HCT116 (cell line): ENCODE measurements at regions not wholly inside any gene's neighbourhood (a gene's known extent, or its start where the extent isn't known, plus 50 kb on each side); places are given as distances from the start of the nearest gene placed in this dataset.

ENCODE experiments used
- ATAC-seq: fragments of 200-7000 bp; cut with Tn5 transposase; 2 replicates; pipeline ENCODE4 v1.9.1; 2020; ENCODE audit warnings: mild to moderate bottlenecking, moderate library complexity
- BruUV-seq: library from RNA; stranded (reverse); fragments of 400-500 nt; replicated peaks from 2 replicates; lab custom pipeline; 2021; lab: Mats Ljungman, UMichigan
- CTCF ChIA-PET: fragments of 300-600 bp; sonication (Branson Sonifier 250); formaldehyde crosslinking; loops from one replicate; lab custom pipeline; 2021; ENCODE audit warnings: antibody characterized with exemption; lab: Charles Lee
- POLR2A ChIA-PET: fragments of 300-600, 350-600 bp; sonication (Branson Sonifier 250); formaldehyde crosslinking; loops from one replicate; lab custom pipeline; 2021; ENCODE audit warnings: antibody characterized with exemption; lab: Charles Lee
- RAD21 ChIA-PET, 2 experiments: fragments of 300-600 bp; sonication (Branson Sonifier 250); formaldehyde crosslinking; loops; one replicate each; lab custom pipeline; 2023; ENCODE audit warnings: low total read pairs in 2 of 2; ENCODE audit not compliant: uncharacterized antibody in 2 of 2, unreplicated experiment in 2 of 2, low non-redundant PET in 1 of 2; lab: Charles Lee
- DNase-seq: peaks from one replicate; pipeline ENCODE4 v3.0.0-alpha.2; 2010; ENCODE audit warnings: low read depth, low spot score
- H2AFZ ChIP-seq: fragments of 200-600 bp; shearing (Covaris generic), sonication (generic); 2 replicates; pipeline ENCODE4 v1.6.1; 2017; ENCODE audit warnings: low read depth, mixed run types, mixed read lengths, antibody characterized with exemption, low read length; ENCODE audit not compliant: poor library complexity, severe bottlenecking
- H3K27ac ChIP-seq: 2 replicates; pipeline ENCODE4 v1.5.1; 2012; ENCODE audit warnings: low read depth, low read length
- H3K27me3 ChIP-seq: fragments of 200-600 bp; sonication (generic); 2 replicates; pipeline ENCODE4 v1.6.1; 2016; ENCODE audit warnings: mixed run types, low read length, mixed read lengths; ENCODE audit not compliant: insufficient read depth
- H3K36me3 ChIP-seq, 2 experiments: fragments of 200-500 bp in 1 of 2; fragments of 200-600 bp in 1 of 2; sonication (Bioruptor generic) in 1 of 2; sonication (generic) in 1 of 2; 2 replicates each; pipeline versions ENCODE4 v1.5.1 to v1.6.1; 2014 to 2016; ENCODE audit warnings: low read length in 2 of 2, inconsistent platforms in 1 of 2, mixed read lengths in 1 of 2, mixed run types in 1 of 2; ENCODE audit not compliant: insufficient read depth in 2 of 2, control insufficient read depth in 1 of 2
- H3K4me1 ChIP-seq, 2 experiments: fragments of 200-600 bp in 1 of 2; sonication (generic) in 1 of 2; 2 replicates each; pipeline versions ENCODE4 v1.5.1 to v1.6.1; 2012 to 2017; ENCODE audit warnings: low read length in 2 of 2, inconsistent platforms in 1 of 2, mild to moderate bottlenecking in 1 of 2, mixed read lengths in 1 of 2, mixed run types in 1 of 2, moderate library complexity in 1 of 2; ENCODE audit not compliant: insufficient read depth in 2 of 2, control insufficient read depth in 1 of 2
- H3K4me2 ChIP-seq: fragments of 200-600 bp; sonication (generic); 2 replicates; pipeline ENCODE4 v1.6.1; 2017; ENCODE audit warnings: mixed run types, low read length, mixed read lengths
- H3K4me3 ChIP-seq, 2 experiments: fragments of 200-600 bp in 1 of 2; sonication (generic) in 1 of 2; replicated peaks in 1 of 2; 2 replicates each; pipeline ENCODE4 v1.5.1; 2011 to 2016; ENCODE audit warnings: low read length in 2 of 2, control low read depth in 1 of 2, low read depth in 1 of 2, mild to moderate bottlenecking in 1 of 2, mixed read lengths in 1 of 2, mixed run types in 1 of 2
- H3K79me2 ChIP-seq: fragments of 200-600 bp; sonication (generic); 2 replicates; pipeline ENCODE4 v1.6.1; 2017; ENCODE audit warnings: mild to moderate bottlenecking, mixed run types, low read length, moderate library complexity, mixed read lengths; ENCODE audit not compliant: insufficient read depth
- H3K9ac ChIP-seq: fragments of 200-600 bp; sonication (generic); 2 replicates; pipeline ENCODE4 v1.6.1; 2016; ENCODE audit warnings: low read length, mixed read lengths
- H3K9me2 ChIP-seq: fragments of 200-600 bp; sonication (generic), shearing (Covaris generic); 2 replicates; pipeline ENCODE4 v1.6.1; 2017; ENCODE audit warnings: mixed run types, mild to moderate bottlenecking, moderate library complexity; ENCODE audit not compliant: insufficient read depth
- H3K9me3 ChIP-seq, 2 experiments: fragments of 200-500 bp in 1 of 2; fragments of 200-600 bp in 1 of 2; sonication (Bioruptor generic) in 1 of 2; sonication (generic) in 1 of 2; 2 replicates each; pipeline ENCODE4 v1.6.1; 2014 to 2017; ENCODE audit warnings: low read length in 2 of 2, mixed read lengths in 2 of 2, inconsistent platforms in 1 of 2, low read depth in 1 of 2, mild to moderate bottlenecking in 1 of 2, mixed run types in 1 of 2, moderate library complexity in 1 of 2; ENCODE audit not compliant: control insufficient read depth in 1 of 2, insufficient read depth in 1 of 2
- H4K20me1 ChIP-seq: fragments of 200-600 bp; sonication (generic), shearing (Covaris generic); 2 replicates; pipeline ENCODE4 v1.6.1; 2017; ENCODE audit warnings: mixed run types, mild to moderate bottlenecking, moderate library complexity; ENCODE audit not compliant: insufficient read depth
- EZH2phosphoT487 ChIP-seq: fragments of 200-600 bp; IDR thresholded peaks from 2 replicates; pipeline ENCODE4 v1.6.1; 2018; ENCODE audit warnings: antibody characterized with exemption, borderline replicate concordance
- POLR2AphosphoS5 ChIP-seq: IDR thresholded peaks from 2 replicates; pipeline ENCODE4 v1.6.1; 2011; ENCODE audit warnings: mild to moderate bottlenecking, low read depth, low read length, moderate library complexity
- RAD21 ChIP-seq: IDR thresholded peaks from 2 replicates; pipeline ENCODE4 v1.6.1; 2012; ENCODE audit warnings: low read depth, mild to moderate bottlenecking
- intact Hi-C: fragments of 100-400 bp; cut with micrococcal nuclease; formaldehyde crosslinking; loops from 2 replicates; pipeline ENCODE4 v1.10.0; 2022
- TF ChIP-seq, protein P1 (sequence below): IDR thresholded peaks from 2 replicates; pipeline ENCODE4 v1.6.1; 2011; ENCODE audit warnings: mild to moderate bottlenecking, low read length, moderate library complexity; ENCODE audit not compliant: insufficient replicate concordance; ENCODE audit errors: extremely low read depth

DNA sequence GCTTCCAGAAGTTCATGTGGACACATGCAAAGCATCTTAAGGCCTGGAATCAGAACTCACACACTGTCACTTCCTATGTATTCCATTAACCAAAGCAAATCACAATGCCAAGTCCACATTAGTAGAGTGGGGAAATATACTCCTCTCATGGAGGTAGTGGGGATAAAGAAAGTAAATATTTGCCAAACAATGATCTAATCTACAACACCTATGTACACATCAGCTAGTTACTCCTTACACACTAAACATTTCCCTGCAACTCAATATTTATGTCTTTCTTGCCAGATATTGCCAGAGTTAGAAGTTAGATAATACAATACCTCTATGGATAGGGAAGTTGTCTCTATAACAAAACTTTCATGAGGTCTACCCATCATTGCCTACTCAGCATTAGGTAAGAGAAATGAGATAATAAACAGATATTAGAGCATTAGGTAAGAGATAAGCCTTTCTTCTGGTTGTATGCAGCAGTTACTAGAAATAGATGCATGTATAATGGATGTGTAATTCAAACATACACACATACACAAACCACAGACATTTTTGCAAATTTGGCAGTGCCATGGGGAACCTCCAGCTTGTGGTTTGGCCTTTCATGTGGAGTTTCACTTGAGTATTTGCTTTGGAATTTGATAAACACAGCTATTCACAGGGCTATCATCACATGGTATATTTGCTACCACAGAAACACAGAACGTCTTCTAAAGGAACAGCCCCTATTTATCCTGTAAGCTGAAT is 196.5 kb downstream of the TLE1 start:
- H3K9me3 ChIP-seq, result no peaks in the 10 kb centered on the region
- no peak overlapping the region for H3K27ac ChIP-seq
- no peaks in the 10 kb centered on the region for H4K20me1 ChIP-seq
- no peak overlapping the region for H3K4me2 ChIP-seq
- ChIA-PET POLR2A (no interaction called here), RAD21 (no interaction called here), CTCF (no interaction called here)
- no peaks in the 10 kb centered on the region for H3K27me3 ChIP-seq
- no TSS peak for BruUV-seq
- H3K9me2 ChIP-seq, result no peaks in the 10 kb centered on the region
- TF ChIP-seq EZH2phosphoT487, result no peak
- TF ChIP-seq, protein P1, sequence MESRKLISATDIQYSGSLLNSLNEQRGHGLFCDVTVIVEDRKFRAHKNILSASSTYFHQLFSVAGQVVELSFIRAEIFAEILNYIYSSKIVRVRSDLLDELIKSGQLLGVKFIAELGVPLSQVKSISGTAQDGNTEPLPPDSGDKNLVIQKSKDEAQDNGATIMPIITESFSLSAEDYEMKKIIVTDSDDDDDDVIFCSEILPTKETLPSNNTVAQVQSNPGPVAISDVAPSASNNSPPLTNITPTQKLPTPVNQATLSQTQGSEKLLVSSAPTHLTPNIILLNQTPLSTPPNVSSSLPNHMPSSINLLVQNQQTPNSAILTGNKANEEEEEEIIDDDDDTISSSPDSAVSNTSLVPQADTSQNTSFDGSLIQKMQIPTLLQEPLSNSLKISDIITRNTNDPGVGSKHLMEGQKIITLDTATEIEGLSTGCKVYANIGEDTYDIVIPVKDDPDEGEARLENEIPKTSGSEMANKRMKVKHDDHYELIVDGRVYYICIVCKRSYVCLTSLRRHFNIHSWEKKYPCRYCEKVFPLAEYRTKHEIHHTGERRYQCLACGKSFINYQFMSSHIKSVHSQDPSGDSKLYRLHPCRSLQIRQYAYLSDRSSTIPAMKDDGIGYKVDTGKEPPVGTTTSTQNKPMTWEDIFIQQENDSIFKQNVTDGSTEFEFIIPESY, result no peak
- no peak for TF ChIP-seq POLR2AphosphoS5
- TF ChIP-seq RAD21, result no peak
- ATAC-seq (no peak), DNase-seq (no peak)
- H3K4me1 ChIP-seq, result no peaks in the 10 kb centered on the region
- no peaks in the 10 kb centered on the region for H3K36me3 ChIP-seq
- no peak overlapping the region for H2AFZ ChIP-seq
- H3K4me3 ChIP-seq, result no peak overlapping the region
- intact Hi-C loops, result loop anchor here (10.0 kb wide), 1 partner anchor 62 kb away; no protein-coding TSS in a partner anchor
- H3K79me2 ChIP-seq, result no peaks in the 10 kb centered on the region
- H3K9ac ChIP-seq, result no peak overlapping the region
